IMR-90 (cell line): ENCODE measurements at regions not wholly inside any gene's neighbourhood (a gene's known extent, or its start where the extent isn't known, plus 50 kb on each side); places are given as distances from the start of the nearest gene placed in this dataset.

Experiments used
- ATAC-seq: fragments of 200-7000 bp; cut with Tn5 transposase; 2 replicates; pipeline ENCODE4 v1.9.1; 2020; ENCODE audit warnings: low read depth, mild to moderate bottlenecking, moderate library complexity
- BruUV-seq: library from RNA; stranded (reverse); fragments of 400-500 nt; replicated peaks from 2 replicates; lab custom pipeline; 2021; lab: Mats Ljungman, UMichigan
- CTCF ChIA-PET: fragments of 300-600 bp; formaldehyde crosslinking; extraction: SDS; loops from one replicate; lab custom pipeline; 2021; ENCODE audit warnings: antibody characterized with exemption; lab: Yijun Ruan, JAX
- POLR2A ChIA-PET: fragments of 300-600 bp; sonication (Branson Sonifier 250); formaldehyde crosslinking; loops from one replicate; lab custom pipeline; 2022; ENCODE audit warnings: antibody characterized with exemption; ENCODE audit not compliant: unreplicated experiment; lab: Charles Lee
- DNase-seq: peaks from one replicate; pipeline ENCODE4 v3.0.0; 2013
- H2AFZ ChIP-seq: replicated peaks from 2 replicates; pipeline ENCODE3; 2013; ENCODE audit warnings: low read length, mild to moderate bottlenecking; ENCODE audit not compliant: poor library complexity
- H2AK5ac ChIP-seq: 2 replicates; pipeline ENCODE4 v1.6.1; 2013; ENCODE audit warnings: low read depth, low read length, inconsistent platforms
- H2AK9ac ChIP-seq: replicated peaks from 2 replicates; pipeline ENCODE3; 2013; ENCODE audit warnings: mild to moderate bottlenecking, low read depth, low read length, moderate library complexity; ENCODE audit not compliant: poor library complexity
- H2BK120ac ChIP-seq: 2 replicates; pipeline ENCODE4 v1.6.1; 2013; ENCODE audit warnings: low read depth, low read length, inconsistent platforms
- H2BK15ac ChIP-seq: 3 replicates; pipeline ENCODE4 v1.6.1; 2013; ENCODE audit warnings: low read depth, low read length, inconsistent platforms
- H2BK20ac ChIP-seq: 2 replicates; pipeline ENCODE4 v1.6.1; 2013; ENCODE audit warnings: low read depth, mild to moderate bottlenecking, inconsistent platforms, low read length, moderate library complexity
- H2BK5ac ChIP-seq: 2 replicates; pipeline ENCODE4 v1.6.1; 2013; ENCODE audit warnings: mild to moderate bottlenecking, low read depth, low read length, inconsistent platforms; ENCODE audit not compliant: poor library complexity, severe bottlenecking
- H3K14ac ChIP-seq: replicated peaks from 2 replicates; pipeline ENCODE4 v1.6.1; 2013; ENCODE audit warnings: low read depth, low read length, inconsistent platforms
- H3K18ac ChIP-seq: 2 replicates; pipeline ENCODE4 v1.6.1; 2013; ENCODE audit warnings: low read depth, low read length, control low read depth
- H3K23ac ChIP-seq: 2 replicates; pipeline ENCODE4 v1.6.1; 2013; ENCODE audit warnings: low read depth, low read length, inconsistent platforms
- H3K27ac ChIP-seq: 2 replicates; pipeline ENCODE4 v1.5.1; 2013; ENCODE audit warnings: mild to moderate bottlenecking, control low read depth, low read length; ENCODE audit not compliant: insufficient read depth
- H3K27me3 ChIP-seq: 2 replicates; pipeline ENCODE4 v1.6.1; 2013; ENCODE audit warnings: low read length; ENCODE audit not compliant: control insufficient read depth, insufficient read depth
- H3K36me3 ChIP-seq: 2 replicates; pipeline ENCODE4 v1.6.1; 2013; ENCODE audit warnings: low read length, mixed read lengths; ENCODE audit not compliant: control insufficient read depth, insufficient read depth
- H3K4ac ChIP-seq: 2 replicates; pipeline ENCODE4 v1.6.1; 2013; ENCODE audit warnings: low read depth, low read length, inconsistent platforms
- H3K4me1 ChIP-seq: 2 replicates; pipeline ENCODE4 v1.6.1; 2013; ENCODE audit warnings: low read length, mixed read lengths; ENCODE audit not compliant: control insufficient read depth, insufficient read depth
- H3K4me2 ChIP-seq: 2 replicates; pipeline ENCODE4 v1.6.1; 2013; ENCODE audit warnings: low read depth, mild to moderate bottlenecking, control low read depth, low read length, moderate library complexity
- H3K4me3 ChIP-seq: 2 replicates; pipeline ENCODE4 v1.5.1; 2013; ENCODE audit warnings: low read depth, mild to moderate bottlenecking, control low read depth, low read length, moderate library complexity; ENCODE audit not compliant: insufficient read depth
- H3K56ac ChIP-seq: 2 replicates; pipeline ENCODE4 v1.6.1; 2013; ENCODE audit warnings: low read length, inconsistent platforms; ENCODE audit not compliant: insufficient read depth; ENCODE audit errors: extremely low read depth
- H3K79me1 ChIP-seq, 2 experiments: 2 replicates each; pipeline ENCODE4 v1.6.1; 2013; ENCODE audit warnings: low read length in 2 of 2, inconsistent platforms in 1 of 2, low read depth in 1 of 2
- H3K9ac ChIP-seq: 2 replicates; pipeline ENCODE4 v1.6.1; 2013; ENCODE audit warnings: low read depth, low read length, control low read depth
- H3K9me1 ChIP-seq: 2 replicates; pipeline ENCODE4 v1.6.1; 2013; ENCODE audit warnings: low read length, inconsistent platforms; ENCODE audit not compliant: insufficient read depth
- H3K9me3 ChIP-seq: 2 replicates; pipeline ENCODE4 v1.6.1; 2013; ENCODE audit warnings: low read length; ENCODE audit not compliant: control insufficient read depth, insufficient read depth
- H4K20me1 ChIP-seq: 2 replicates; pipeline ENCODE4 v1.6.1; 2013; ENCODE audit warnings: low read length, inconsistent platforms; ENCODE audit not compliant: insufficient read depth
- H4K5ac ChIP-seq: 2 replicates; pipeline ENCODE4 v1.6.1; 2013; ENCODE audit warnings: mild to moderate bottlenecking, low read depth, low read length, control low read depth
- H4K8ac ChIP-seq, 2 experiments: 2 replicates each; pipeline ENCODE4 v1.6.1; 2013; ENCODE audit warnings: low read depth in 2 of 2, low read length in 2 of 2, control low read depth in 1 of 2, inconsistent platforms in 1 of 2
- H4K91ac ChIP-seq: 2 replicates; pipeline ENCODE4 v1.6.1; 2013; ENCODE audit warnings: low read depth, low read length, inconsistent platforms; ENCODE audit not compliant: insufficient read depth
- CEBPB ChIP-seq: IDR thresholded peaks from 2 replicates; pipeline ENCODE4 v1.6.1; 2012; ENCODE audit warnings: low read depth, low read length, improper control_type of control experiment
- CHD1 ChIP-seq: IDR thresholded peaks from 2 replicates; pipeline ENCODE4 v1.6.1; 2012; ENCODE audit warnings: low read depth, low read length, improper control_type of control experiment
- ELK1 ChIP-seq: fragments of 150-350 bp; IDR thresholded peaks from 2 replicates; pipeline ENCODE4 v1.6.1; 2016; ENCODE audit warnings: low read depth, mild to moderate bottlenecking, low read length, moderate library complexity, borderline replicate concordance
- MAFK ChIP-seq: IDR thresholded peaks from 2 replicates; pipeline ENCODE4 v1.6.1; 2012; ENCODE audit warnings: low read depth, low read length, improper control_type of control experiment
- MAZ ChIP-seq: IDR thresholded peaks from 2 replicates; pipeline ENCODE4 v1.6.1; 2012; ENCODE audit warnings: low read depth, mild to moderate bottlenecking, low read length, improper control_type of control experiment, moderate library complexity, borderline replicate concordance
- NFE2L2 ChIP-seq: fragments of 150-350 bp; IDR thresholded peaks from 2 replicates; pipeline ENCODE4 v1.6.1; 2016; ENCODE audit warnings: low read depth, mild to moderate bottlenecking, low read length
- POLR2A ChIP-seq: IDR thresholded peaks from 2 replicates; pipeline ENCODE4 v1.6.1; 2012; ENCODE audit warnings: mild to moderate bottlenecking, low read depth, low read length
- SMC3 ChIP-seq: fragments of 150-350 bp; IDR thresholded peaks from 2 replicates; pipeline ENCODE4 v1.6.1; 2016; ENCODE audit warnings: low read depth, mild to moderate bottlenecking, antibody characterized with exemption, low read length, moderate library complexity
- USF2 ChIP-seq: fragments of 150-350 bp; IDR thresholded peaks from 2 replicates; pipeline ENCODE4 v1.6.1; 2017; ENCODE audit warnings: mild to moderate bottlenecking, antibody characterized with exemption, low read length, low read depth
- WGBS, 2 experiments: methylation state at CpG; one replicate each; pipeline versions ENCODE4 v1.1.5 to v1.1.7; 2013; ENCODE audit warnings: missing lambda C conversion rate in 2 of 2; ENCODE audit not compliant: insufficient read length in 1 of 2; ENCODE audit errors: extremely low coverage in 2 of 2; 5-methylcytosine and 5-hydroxymethylcytosine counted together
- dilution Hi-C: fragments of 300-500 bp; cut with HindIII; formaldehyde crosslinking; loops from one replicate; pipeline ENCODE4 v1.14.3; 2018; ENCODE audit warnings: low sequenced_read_pairs; ENCODE audit not compliant: unreplicated experiment
- in situ Hi-C: fragments of 300-500 bp; cut with MboI; formaldehyde crosslinking; loops from 3 replicates; pipeline ENCODE4 v1.14.3; 2019; ENCODE audit warnings: low sequenced_read_pairs, inconsistent platforms, mixed read lengths
- intact Hi-C: fragments of 100-400 bp; cut with micrococcal nuclease; formaldehyde crosslinking; loops from 2 replicates; pipeline ENCODE4 v1.10.0; 2022

- no CpG with 5 or more reads among the region's 2 CpGs for WGBS, 2 experiments
- H3K14ac ChIP-seq = no peak overlapping the region
- no peak overlapping the region for H2BK5ac ChIP-seq
- H2BK120ac ChIP-seq = no peak overlapping the region
- no peak overlapping the region for H3K23ac ChIP-seq
- intact Hi-C loops (no loop called here), dilution Hi-C loops (no loop called here), in situ Hi-C loops (no loop called here)
- no TSS peak for BruUV-seq
- ChIA-PET CTCF (no interaction called here), POLR2A (no interaction called here)
- no peak overlapping the region for H3K4me3 ChIP-seq
- no peak overlapping the region for H2AK9ac ChIP-seq
- H2BK20ac ChIP-seq = no peak overlapping the region
- H3K79me1 ChIP-seq = no peaks in the 10 kb centered on the region
- no peak overlapping the region for H3K9ac ChIP-seq
- peaks cover 5% of the 10 kb centered on the region for H3K9me3 ChIP-seq
- no peaks in the 10 kb centered on the region for H3K36me3 ChIP-seq
- H2AFZ ChIP-seq = no peak overlapping the region
- H3K4ac ChIP-seq = no peak overlapping the region
- H3K4me1 ChIP-seq = no peaks in the 10 kb centered on the region
- no peak overlapping the region for H3K27ac ChIP-seq
- H3K4me2 ChIP-seq = no peak overlapping the region
- H4K91ac ChIP-seq = no peak overlapping the region
- no peaks in the 10 kb centered on the region for H3K9me1 ChIP-seq
- no peaks in the 10 kb centered on the region for H4K20me1 ChIP-seq
- ATAC-seq (no peak), DNase-seq (no peak)
- TF ChIP-seq POLR2A = no peak
- TF ChIP-seq NFE2L2 = no peak
- TF ChIP-seq MAFK = no peak
- no peak for TF ChIP-seq ELK1
- TF ChIP-seq CEBPB = no peak
- TF ChIP-seq SMC3 = no peak
- no peak for TF ChIP-seq MAZ
- TF ChIP-seq USF2 = no peak
- TF ChIP-seq CHD1 = no peak
- H4K8ac ChIP-seq = no peak overlapping the region
- H4K5ac ChIP-seq = no peak overlapping the region
- H3K18ac ChIP-seq = no peak overlapping the region
- H2BK15ac ChIP-seq = no peak overlapping the region
- H3K56ac ChIP-seq = no peak overlapping the region
- H3K27me3 ChIP-seq = no peaks in the 10 kb centered on the region
- H2AK5ac ChIP-seq = no peak overlapping the region
Observed at GRCh38 chr6:159331451-159331850, 162.3 kb downstream of the FNDC1 start.
